PC-3 (cell line): ENCODE measurements at regions not wholly inside any gene's neighbourhood (a gene's known extent, or its start where the extent isn't known, plus 50 kb on each side); places are given as distances from the start of the nearest gene placed in this dataset.

Experiments
- CTCF ChIP-seq: fragments of 300-600 bp; sonication (generic); conservative IDR thresholded peaks from 2 replicates; pipeline ENCODE4 v1.5.1; 2017; ENCODE audit warnings: antibody characterized with exemption, low read depth, mild to moderate bottlenecking, low read length
- EZH2 ChIP-seq: fragments of 300-600 bp; sonication (generic); IDR thresholded peaks from one replicate; pipeline ENCODE4 v1.6.1; 2017; ENCODE audit warnings: antibody characterized with exemption, mild to moderate bottlenecking, low read length; ENCODE audit not compliant: unreplicated experiment
- EZH2phosphoT487 ChIP-seq: fragments of 300-600 bp; sonication (generic); IDR thresholded peaks from 2 replicates; pipeline ENCODE4 v1.6.1; 2018; ENCODE audit warnings: mild to moderate bottlenecking, antibody characterized with exemption, low read length, borderline replicate concordance

DNA sequence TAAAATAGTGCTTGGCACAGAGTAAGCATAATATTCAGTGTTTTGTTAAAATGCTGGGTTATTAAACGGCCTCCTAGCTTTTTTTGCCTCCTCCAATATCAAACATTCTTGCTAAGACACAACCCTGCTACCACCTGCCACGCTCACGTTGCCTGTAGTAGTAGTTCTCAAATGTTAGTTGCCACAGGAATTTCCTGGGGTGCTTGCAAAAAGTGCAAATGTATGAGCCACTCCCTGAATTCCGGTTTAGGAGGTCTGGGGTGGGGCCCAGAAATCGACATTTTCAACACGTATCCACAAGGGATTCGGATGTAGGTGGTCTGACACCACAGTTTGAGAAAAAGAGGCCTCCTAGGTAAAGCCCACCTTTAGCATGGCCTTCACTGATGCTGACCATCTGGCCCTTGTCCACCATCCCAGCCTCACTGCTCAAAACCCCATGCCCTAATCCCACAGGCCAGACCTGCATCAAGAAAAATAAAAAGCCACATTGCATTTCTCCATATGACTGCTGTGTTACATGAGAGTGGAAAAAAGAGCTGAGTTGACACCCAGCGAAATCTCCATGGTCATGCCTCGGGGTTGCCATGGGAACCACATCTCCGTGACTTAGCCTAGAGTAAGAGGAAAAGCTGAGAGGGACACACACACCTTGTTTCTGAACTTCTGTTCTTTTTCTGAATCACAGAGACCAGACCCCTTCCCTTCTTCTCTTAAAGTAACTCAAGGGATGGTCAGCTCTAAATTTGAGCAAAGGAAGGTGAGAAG, 116.4 kb upstream of the HES1 start:
- TF ChIP-seq EZH2 = no peak
- TF ChIP-seq CTCF = no peak
- no peak for TF ChIP-seq EZH2phosphoT487
